ENCODE measurements at regions not wholly inside any gene's neighbourhood (a gene's known extent, or its start where the extent isn't known, plus 50 kb on each side); places are given as distances from the start of the nearest gene placed in this dataset.
"Not testable (repeated sequence)": the region's sequence is repeated elsewhere in the genome, so short reads cannot be mapped to it uniquely, and the experiment has no call there.

- DNase-seq: no peak
Measured at GRCh38 chr13:44812818-44813217, 176.5 kb downstream of the NUFIP1 start.

- no peak for DNase-seq
Measured at GRCh38 chr13:44810061-44810840, 179.0 kb downstream of the NUFIP1 start.

- DNase-seq: no peak
Measured at GRCh38 chr13:44809190-44809589, 180.1 kb downstream of the NUFIP1 start.

- no peak for DNase-seq
Measured at GRCh38 chr13:44808185-44808584, 181.1 kb downstream of the NUFIP1 start.

- no peak for DNase-seq
Measured at GRCh38 chr13:44807449-44808034, 181.7 kb downstream of the NUFIP1 start.

- DNase-seq: no peak
Measured at GRCh38 chr13:44806826-44807225, 182.4 kb downstream of the NUFIP1 start.

- DNase-seq: no peak
Measured at GRCh38 chr13:44805585-44805984, 183.7 kb downstream of the NUFIP1 start.

GRCh38 chr13:44803390-44803789 is 185.9 kb downstream of the NUFIP1 start:
- DNase-seq: no peak

GRCh38 chr13:44802491-44802890 is 186.8 kb downstream of the NUFIP1 start:
- no peak for DNase-seq

- no peak for DNase-seq
Measured at GRCh38 chr13:44801990-44802389, 187.3 kb downstream of the NUFIP1 start.

GRCh38 chr13:44800626-44801025 is 188.6 kb downstream of the NUFIP1 start:
- DNase-seq: no peak

GRCh38 chr13:44797685-44798084 is 191.6 kb downstream of the NUFIP1 start:
- DNase-seq: no peak

GRCh38 chr13:44796597-44797490 is 192.4 kb downstream of the NUFIP1 start:
- no peak for DNase-seq

- DNase-seq: not testable (repeated sequence)
Measured at GRCh38 chr13:44796039-44796438, 193.2 kb downstream of the NUFIP1 start.

GRCh38 chr13:44795176-44795575 is 194.1 kb downstream of the NUFIP1 start:
- no peak for DNase-seq

- DNase-seq: no peak
Measured at GRCh38 chr13:44792096-44792495, 197.2 kb downstream of the NUFIP1 start.

- no peak for DNase-seq
Measured at GRCh38 chr13:44790289-44790688, 199.0 kb downstream of the NUFIP1 start.

GRCh38 chr13:44787617-44788016 is 201.7 kb downstream of the NUFIP1 start:
- no peak for DNase-seq

GRCh38 chr13:44786756-44787155 is 202.5 kb downstream of the NUFIP1 start:
- DNase-seq: no peak

GRCh38 chr13:44785401-44785800 is 203.9 kb downstream of the NUFIP1 start:
- no peak for DNase-seq

- DNase-seq: no peak
Measured at GRCh38 chr13:44784708-44785080, 204.6 kb downstream of the NUFIP1 start.

- no peak for DNase-seq
Measured at GRCh38 chr13:44783994-44784707, 205.1 kb downstream of the NUFIP1 start.

Data from stimulated activated CD4-positive, alpha-beta T cell treated with anti-CD3 and anti-CD28 coated beads, Interleukin-1b, Interleukin-23, amount 100 ng/mL, for 48 hours (primary cell).